ENCODE measurements at regions not wholly inside any gene's neighbourhood (a gene's known extent, or its start where the extent isn't known, plus 50 kb on each side); places are given as distances from the start of the nearest gene placed in this dataset.

GRCh38 chr5:53355931-53356330 is 124.5 kb upstream of the FST start:
- TF ChIP-seq POLR2A (IDR thresholded peaks at IDR 0.05): no peak
- TF ChIP-seq, protein P1, sequence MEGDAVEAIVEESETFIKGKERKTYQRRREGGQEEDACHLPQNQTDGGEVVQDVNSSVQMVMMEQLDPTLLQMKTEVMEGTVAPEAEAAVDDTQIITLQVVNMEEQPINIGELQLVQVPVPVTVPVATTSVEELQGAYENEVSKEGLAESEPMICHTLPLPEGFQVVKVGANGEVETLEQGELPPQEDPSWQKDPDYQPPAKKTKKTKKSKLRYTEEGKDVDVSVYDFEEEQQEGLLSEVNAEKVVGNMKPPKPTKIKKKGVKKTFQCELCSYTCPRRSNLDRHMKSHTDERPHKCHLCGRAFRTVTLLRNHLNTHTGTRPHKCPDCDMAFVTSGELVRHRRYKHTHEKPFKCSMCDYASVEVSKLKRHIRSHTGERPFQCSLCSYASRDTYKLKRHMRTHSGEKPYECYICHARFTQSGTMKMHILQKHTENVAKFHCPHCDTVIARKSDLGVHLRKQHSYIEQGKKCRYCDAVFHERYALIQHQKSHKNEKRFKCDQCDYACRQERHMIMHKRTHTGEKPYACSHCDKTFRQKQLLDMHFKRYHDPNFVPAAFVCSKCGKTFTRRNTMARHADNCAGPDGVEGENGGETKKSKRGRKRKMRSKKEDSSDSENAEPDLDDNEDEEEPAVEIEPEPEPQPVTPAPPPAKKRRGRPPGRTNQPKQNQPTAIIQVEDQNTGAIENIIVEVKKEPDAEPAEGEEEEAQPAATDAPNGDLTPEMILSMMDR (IDR thresholded peaks at IDR 0.05): no peak
- TF ChIP-seq EP300 (IDR thresholded peaks at IDR 0.05): no peak
- no peaks in the 10 kb centered on the region for H3K4me1 ChIP-seq (ENCODE audit: insufficient read depth)
- H3K36me3 ChIP-seq: no peaks in the 10 kb centered on the region
- H3K27ac ChIP-seq: no peak overlapping the region
- no peaks in the 10 kb centered on the region for H3K27me3 ChIP-seq
- no peak for DNase-seq
- H3K4me3 ChIP-seq: no peak overlapping the region
- no peaks in the 10 kb centered on the region for H3K9me3 ChIP-seq
- intact Hi-C loops (cut with DNase I): no loop called here
- WGBS, 3 donors: 27 to 37% (median 31%) methylated on average over 1 of the region's 1 CpG

DNA sequence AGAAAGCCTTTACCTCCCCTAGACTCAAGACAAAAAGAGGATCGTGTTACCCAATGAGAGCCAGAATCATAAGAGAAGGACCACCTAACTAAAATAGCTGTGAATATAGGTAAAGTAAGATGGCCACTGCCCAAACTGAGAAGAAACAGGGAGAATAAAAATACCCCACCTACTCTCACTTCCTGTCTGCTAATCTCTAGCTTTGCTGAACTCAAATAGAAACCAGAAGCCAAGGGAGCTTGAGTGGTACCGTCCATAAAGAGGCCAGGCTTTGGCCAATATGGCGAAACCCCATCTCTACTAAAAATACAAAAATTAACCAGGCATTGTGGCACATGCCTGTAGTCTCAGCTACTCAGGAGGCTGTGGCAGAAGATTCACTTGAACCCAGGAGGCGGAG is 123.0 kb upstream of the FST start:
- H3K36me3 ChIP-seq: no peaks in the 10 kb centered on the region
- 93 to 97% (median 95%) methylated on average over 4 of the region's 4 CpGs for WGBS, 3 donors
- no peak for TF ChIP-seq POLR2A (IDR thresholded peaks at IDR 0.05)
- TF ChIP-seq EP300 (IDR thresholded peaks at IDR 0.05): no peak
- TF ChIP-seq, protein P1 (IDR thresholded peaks at IDR 0.05): no peak
- no peaks in the 10 kb centered on the region for H3K27me3 ChIP-seq
- no peak for DNase-seq
- no peaks in the 10 kb centered on the region for H3K9me3 ChIP-seq
- H3K4me3 ChIP-seq: no peak overlapping the region
- intact Hi-C loops (cut with DNase I): no loop called here
- no peaks in the 10 kb centered on the region for H3K4me1 ChIP-seq (ENCODE audit: insufficient read depth)
- H3K27ac ChIP-seq: no peak overlapping the region

- DNase-seq: no peak
- WGBS, 3 donors: 37 to 45% (median 38%) methylated on average over 2 of the region's 2 CpGs
- intact Hi-C loops (cut with DNase I): no loop called here
- H3K9me3 ChIP-seq: no peaks in the 10 kb centered on the region
- no peaks in the 10 kb centered on the region for H3K4me1 ChIP-seq (ENCODE audit: insufficient read depth)
- no peak overlapping the region for H3K4me3 ChIP-seq
- H3K36me3 ChIP-seq: no peaks in the 10 kb centered on the region
- no peak overlapping the region for H3K27ac ChIP-seq
- TF ChIP-seq POLR2A (IDR thresholded peaks at IDR 0.05): no peak
- TF ChIP-seq, protein P1 (IDR thresholded peaks at IDR 0.05): no peak
- no peak for TF ChIP-seq EP300 (IDR thresholded peaks at IDR 0.05)
- H3K27me3 ChIP-seq: no peaks in the 10 kb centered on the region
Observed at GRCh38 chr5:53358794-53359193, 121.6 kb upstream of the FST start.

- no peaks in the 10 kb centered on the region for H3K4me1 ChIP-seq (ENCODE audit: insufficient read depth)
- no peak overlapping the region for H3K4me3 ChIP-seq
- no peaks in the 10 kb centered on the region for H3K36me3 ChIP-seq
- TF ChIP-seq POLR2A (IDR thresholded peaks at IDR 0.05): no peak
- TF ChIP-seq, protein P1 (IDR thresholded peaks at IDR 0.05): no peak
- TF ChIP-seq EP300 (IDR thresholded peaks at IDR 0.05): no peak
- no peaks in the 10 kb centered on the region for H3K9me3 ChIP-seq
- no peak for DNase-seq
- H3K27ac ChIP-seq: no peak overlapping the region
- no peaks in the 10 kb centered on the region for H3K27me3 ChIP-seq
- intact Hi-C loops (cut with DNase I): no loop called here
- 27 to 47% (median 29%) methylated on average over 4 of the region's 4 CpGs for WGBS, 3 donors
Observed at GRCh38 chr5:53359916-53360517, 120.4 kb upstream of the FST start.
